Stimulated activated CD8-positive, alpha-beta memory T cell treated with anti-CD3 and anti-CD28 coated beads, Interleukin-12 subunit alpha, Interleukin-12 subunit beta, amount 100 ng/mL, for 1 hour (primary cell): ENCODE measurements at regions not wholly inside any gene's neighbourhood (a gene's known extent, or its start where the extent isn't known, plus 50 kb on each side); places are given as distances from the start of the nearest gene placed in this dataset.
"Not testable (repeated sequence)": the region's sequence is repeated elsewhere in the genome, so short reads cannot be mapped to it uniquely, and the experiment has no call there.

ENCODE experiments used
- DNase-seq: peaks from one replicate; pipeline ENCODE4 v3.0.0-alpha.2; 2020; ENCODE audit warnings: low read depth

DNA sequence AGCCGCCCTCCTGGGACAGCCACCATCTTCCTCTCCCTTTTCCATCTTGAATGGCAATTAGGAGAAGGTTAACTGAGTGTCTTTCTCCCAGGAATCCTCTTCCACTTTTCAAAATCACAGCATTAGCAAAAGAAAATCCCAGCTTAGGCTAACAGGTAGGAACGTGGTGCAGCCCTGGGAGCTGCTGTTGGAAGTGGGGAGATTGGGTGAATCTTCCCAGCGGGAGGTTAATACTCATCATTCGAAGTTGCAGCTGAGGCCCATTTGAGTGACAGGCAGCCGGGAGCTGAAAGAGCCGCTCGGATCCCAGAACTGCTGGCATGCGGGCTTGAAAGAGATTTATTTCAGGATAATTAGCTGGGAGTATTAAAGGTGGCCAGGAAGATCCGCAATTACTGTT, 306.0 kb downstream of the BCL11A start:
- no peak for DNase-seq

DNA sequence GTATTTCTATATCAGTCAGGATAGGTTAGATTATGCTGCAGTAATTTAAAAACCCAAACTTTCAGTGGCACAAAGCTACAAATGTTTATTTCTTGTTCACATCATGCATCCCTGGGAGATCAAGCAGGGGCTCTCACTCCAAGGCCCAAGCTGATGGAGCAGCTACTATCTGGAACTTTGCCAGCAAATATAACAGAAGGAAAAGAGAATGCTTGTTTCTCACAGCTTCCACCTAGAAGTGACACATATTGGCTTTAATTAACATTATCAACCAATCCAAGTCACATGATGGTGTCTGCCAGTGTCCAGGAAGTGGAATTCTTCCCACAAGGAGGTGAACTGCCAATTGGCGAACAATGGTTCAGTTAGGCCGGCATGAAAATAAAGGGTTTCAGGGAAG, 306.9 kb downstream of the BCL11A start:
- DNase-seq, result no peak

DNA sequence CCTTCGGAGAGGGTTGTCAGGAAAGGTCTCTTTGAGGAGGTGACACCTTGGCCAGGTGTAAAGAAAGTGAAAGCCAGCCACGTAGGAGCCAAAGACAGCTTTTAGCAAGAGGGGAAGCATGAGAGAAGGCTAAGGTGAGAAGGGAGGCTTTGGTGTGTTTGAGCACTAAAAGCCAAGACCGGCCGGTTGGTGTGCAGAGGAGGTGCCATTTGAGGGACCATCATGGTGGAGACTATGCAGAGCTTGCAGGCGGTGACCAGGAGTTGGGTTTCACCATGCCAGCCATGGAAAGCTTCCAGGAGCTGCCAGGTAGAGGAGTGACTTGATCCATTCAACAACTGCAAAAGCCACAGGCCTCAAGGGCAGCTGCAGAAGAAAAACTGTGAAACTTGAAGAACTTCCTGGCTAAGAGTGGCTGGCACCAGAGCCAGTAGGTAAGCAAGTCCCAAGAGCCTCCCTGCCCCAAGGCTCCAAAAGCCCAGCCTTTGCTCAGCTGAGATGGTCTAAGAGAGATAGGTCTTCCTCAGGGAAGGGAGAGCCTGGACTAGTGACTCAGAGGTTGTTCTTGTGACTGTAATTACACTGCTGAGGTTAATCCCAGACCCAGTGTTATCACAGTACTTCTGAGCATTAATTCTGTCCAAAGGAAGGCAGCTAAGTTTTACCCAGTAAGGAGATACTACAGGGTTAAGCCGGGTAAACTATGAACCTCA, 319.0 kb downstream of the BCL11A start:
- no peak for DNase-seq

DNA sequence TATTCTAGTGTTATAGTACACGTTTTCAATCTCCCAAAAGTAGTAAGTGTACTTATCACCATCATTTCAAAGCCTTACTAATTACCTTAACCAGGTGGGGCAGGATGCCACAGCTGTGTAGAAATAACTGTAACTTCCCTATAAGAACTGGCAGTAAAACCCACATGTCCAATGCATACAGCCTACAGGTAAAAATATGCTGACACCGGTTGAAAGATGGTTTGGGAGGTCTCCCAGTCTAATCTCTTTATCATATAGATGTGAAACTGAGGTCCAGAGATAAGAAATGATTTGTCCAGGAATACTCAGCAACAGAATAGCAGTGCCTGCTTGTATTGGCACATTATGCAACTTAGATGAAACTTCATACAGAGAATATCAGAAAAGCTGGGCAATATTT, 322.9 kb downstream of the BCL11A start:
- DNase-seq, result no peak

DNA sequence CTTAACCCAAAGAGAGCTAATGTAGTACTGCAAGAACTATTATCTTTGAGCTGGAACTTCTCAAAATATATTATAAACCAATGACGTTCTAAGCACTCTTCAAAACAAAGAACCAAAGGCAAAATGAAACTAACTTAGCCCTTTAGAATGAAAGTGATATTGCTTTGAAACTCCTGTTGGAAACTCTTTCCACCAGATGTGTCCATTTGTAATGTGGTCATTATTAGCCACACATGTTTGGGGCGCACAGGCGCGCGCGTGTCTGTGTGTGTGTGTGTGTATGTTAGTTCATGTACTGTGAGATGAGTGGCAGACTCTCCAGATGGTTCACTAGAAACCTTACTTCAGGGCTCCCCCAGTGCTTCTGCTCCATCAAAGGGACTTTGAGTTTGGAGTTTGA, 323.4 kb downstream of the BCL11A start:
- DNase-seq, result no peak

DNA sequence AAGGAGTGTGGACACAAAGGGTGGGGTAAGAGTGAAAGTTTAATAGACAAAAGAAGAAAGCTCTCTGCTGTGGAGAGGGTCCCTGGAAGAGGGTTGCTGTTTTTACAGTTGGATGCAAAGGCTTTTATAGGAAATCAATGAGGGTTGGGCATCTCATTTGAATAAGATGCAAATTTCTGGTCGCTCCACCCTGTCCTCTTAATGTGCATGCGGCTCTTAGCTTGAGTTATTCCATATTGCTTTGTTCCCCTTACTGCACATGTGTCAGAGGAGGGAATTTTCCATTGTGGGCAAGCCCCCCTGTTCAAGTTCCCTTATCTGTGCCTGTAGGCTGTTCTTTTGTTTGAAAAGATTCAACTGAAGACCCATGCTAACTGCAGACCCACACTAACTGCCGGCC, 326.5 kb downstream of the BCL11A start:
- no peak for DNase-seq

DNA sequence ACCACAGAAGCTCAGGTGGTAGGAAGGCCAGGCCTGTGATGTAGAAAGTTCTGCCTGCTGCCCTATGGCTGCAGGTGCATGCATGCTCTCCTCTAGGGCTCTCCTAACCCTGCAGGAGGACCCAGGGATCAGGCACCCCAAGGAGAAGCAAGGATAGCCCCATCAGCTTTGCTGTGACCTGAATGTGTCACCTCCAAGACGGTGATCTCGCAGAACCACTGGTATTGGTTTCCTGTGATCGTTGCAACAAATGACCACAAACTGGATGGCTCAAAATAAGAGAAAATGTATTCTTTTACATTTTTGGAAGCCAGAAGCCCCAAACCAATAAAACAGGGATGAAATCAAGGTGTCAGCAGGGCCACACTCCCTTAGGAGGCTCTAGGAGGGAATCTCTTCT, 327.3 kb downstream of the BCL11A start:
- DNase-seq, result no peak

DNA sequence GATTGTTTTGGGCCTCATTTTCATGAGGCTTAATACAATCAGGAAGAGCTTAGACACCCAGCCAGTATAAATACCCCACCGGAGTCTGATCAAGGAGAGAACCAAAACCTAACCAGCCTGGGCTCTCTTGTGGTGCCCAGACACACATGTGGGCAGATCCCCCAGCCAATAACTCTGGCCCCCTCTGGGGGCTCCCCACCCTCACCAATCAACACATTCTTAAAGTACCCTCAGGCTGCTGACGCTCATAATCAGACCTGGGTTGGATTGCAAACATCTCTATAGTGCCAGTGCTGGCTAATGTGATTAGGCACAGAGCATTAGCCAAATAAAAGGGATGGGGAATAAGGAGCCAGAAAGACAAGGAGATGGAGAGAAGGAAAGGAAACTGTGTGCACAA, 329.6 kb downstream of the BCL11A start:
- DNase-seq, result no peak

DNA sequence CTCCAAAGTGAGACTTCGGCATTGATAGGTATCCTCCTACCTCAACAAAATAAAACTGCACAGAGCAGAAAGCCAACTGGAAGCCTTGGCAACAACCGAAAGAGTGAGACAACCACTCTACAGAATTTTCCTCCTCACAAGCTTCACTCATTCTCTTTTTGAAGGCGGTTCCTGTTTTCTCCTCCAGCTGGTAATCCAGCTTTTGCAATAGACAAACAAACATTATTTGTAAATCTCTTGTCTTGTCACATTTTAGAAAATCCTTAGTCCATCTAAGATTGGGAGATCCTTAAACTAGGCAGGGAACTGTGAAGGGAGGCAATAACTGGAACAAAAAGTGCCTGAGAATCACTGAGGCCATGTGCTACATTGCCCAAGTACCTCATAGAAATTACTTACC, 332.4 kb downstream of the BCL11A start:
- DNase-seq, result no peak

DNA sequence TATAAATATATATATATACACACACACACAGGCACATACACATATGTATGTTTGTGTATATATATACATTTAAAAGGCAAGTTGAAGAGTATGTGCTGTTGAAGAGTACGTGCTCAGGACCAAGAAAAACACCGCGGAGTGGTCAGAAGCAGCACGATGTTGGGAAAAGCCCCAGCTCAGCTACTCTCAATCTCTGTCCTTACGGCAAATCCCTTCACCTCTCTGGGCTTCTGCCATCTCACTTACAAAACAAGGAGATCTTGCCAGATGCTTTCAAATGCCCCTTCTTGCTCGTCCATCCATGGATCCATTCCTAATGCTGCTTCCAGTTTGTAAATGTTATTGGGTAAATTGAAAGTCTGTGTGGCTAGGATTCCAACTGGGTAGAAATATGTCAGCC, 333.9 kb downstream of the BCL11A start:
- DNase-seq, result no peak

DNA sequence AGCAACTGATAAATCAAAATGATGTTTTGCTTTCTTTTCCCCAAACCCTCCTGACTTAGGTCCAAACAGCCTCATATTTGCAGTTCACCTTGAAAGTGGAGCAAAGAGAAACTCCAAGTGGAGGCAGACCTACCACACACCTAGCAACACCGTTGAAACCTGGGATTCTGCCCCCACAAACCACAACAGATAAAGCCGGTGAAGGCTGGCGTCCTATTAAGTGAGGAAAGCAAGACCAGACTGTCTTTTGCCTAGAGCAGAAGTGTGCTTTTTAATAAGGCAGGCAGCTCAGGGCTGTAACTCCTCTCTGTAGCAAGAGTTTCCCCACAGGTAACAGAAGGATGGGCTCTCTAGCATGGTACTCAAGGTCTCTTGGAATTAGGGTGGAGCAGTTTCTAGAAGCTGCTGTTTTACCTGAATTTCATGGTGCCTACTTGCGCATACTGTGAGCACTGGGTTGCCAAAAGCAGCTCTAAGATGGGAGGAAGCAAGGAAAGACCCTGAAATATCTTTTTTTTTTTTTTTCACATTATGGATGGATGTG, 336.9 kb downstream of the BCL11A start:
- no peak for DNase-seq

DNA sequence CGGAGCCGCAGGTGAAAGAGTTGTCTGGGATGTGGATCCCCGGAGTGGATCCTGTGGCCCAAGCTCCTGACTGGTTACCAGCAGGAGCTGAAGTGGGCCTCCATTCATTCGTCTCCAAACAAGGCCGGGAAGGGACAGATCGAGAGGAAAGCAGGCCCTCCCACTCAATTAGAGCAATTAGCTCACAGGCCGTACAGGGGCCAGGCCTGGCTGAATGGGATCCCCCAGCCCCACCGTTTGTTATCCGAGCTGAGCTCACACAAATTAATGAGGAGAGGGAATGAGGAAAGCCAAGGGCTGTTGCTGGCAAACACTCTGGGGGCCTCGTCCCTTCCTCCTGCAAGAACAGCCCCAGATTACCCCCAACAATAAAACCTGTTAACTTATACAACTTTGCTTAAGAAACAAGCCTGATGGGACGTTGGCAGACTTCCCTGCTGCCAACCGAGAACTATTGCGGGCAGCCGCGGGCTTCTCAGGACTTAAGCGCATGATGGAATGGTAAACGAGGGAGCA, 338.0 kb downstream of the BCL11A start:
- no peak for DNase-seq

DNA sequence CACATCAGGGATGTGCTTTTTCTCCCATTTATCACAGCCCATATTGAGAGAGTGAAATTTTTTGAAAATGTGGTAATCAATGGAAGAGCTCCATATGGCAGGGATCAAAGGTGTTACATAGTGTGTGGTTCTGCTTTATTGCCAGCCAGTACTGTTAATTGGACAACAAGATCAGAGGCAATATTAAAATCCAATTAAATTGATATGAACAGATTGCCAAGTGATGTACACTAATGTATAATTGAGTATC, 338.9 kb downstream of the BCL11A start:
- no peak for DNase-seq

DNA sequence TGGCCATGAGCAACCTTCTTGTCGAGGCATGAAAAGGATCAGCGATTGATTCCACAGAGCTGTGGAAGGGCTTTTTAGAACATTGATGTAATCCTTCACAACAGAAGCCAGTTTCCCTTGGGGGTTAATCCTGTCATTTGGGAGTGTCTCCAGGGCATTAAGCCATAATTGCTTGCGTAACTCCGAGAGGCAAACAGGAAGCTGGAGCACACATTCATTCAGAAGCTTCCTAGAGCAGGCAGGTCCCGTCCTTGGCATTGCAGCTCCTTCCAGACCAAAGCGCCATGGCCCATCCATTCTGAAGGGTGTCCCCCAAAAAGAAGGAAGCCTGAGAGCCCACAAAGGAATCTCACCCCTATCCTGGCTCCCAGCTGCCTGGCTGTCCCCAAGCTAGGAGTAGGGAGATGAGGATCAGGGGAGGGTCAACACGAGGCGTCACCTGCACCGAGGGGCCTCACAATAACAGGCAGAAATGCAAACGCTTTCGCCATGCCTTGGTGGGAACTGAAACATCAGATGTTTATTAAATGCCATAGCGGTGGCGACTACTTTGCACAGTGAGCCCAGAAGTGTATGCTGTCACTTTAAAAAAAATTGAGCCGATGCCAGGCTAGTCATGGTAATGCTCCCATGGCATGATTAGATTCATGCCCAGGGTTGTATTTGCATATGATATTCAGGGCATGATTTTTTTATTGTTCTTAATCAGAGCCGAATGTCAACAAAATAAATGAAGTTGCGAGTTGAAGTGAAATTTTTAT, 339.4 kb downstream of the BCL11A start:
- no peak for DNase-seq

DNA sequence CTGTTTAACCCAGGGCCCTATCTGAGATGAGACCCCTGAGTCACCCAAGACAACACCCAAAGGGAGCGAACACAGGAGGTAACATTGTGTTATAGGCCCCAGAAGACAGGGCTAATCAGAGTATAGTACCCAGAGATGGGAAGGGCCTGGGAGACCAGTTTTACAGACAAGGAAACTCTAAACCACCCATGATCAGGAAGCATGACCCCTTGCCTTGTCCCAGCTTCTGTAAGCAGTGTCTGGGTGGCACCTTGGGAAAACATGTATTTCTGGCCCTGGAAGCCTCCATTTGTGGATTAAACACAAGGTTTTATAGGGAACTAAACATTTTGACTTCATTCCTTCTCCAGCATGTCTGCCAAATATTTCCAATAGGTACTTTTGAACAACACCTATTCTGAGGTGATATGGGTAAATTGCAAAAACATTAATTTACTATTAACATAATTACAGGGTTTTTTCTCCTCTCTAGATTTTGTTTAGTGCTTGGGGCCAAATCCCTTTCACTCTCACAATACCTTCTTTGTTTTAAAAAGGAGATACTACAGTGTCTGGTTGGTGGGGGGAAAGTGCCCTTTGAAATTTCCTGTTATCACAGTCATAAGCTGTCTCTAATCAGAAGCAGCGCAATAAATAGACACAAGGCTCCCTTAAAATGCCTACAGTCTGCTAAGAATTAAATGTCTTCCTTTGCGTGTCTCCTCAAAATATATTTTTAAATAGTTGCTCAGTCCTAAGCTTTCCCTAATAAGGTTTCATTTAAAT, 341.1 kb downstream of the BCL11A start:
- DNase-seq, result no peak

DNA sequence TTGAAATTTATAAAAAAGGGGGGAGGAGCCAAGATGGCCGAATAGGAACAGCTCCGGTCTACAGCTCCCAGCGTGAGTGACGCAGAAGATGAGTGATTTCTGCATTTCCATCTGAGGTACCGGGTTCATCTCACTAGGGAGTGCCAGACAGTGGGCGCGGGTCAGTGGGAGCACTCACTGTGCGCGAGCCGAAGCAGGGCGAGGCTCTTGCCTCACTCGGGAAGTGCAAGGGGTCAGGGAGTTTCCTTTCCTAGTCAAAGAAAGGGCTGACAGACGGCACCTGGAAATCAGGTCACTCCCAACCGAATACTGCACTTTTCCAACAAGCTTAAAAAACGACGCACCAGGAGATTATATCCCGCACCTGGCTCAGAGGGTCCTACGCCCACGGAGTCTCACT, 364.4 kb downstream of the BCL11A start:
- not testable (repeated sequence) for DNase-seq

DNA sequence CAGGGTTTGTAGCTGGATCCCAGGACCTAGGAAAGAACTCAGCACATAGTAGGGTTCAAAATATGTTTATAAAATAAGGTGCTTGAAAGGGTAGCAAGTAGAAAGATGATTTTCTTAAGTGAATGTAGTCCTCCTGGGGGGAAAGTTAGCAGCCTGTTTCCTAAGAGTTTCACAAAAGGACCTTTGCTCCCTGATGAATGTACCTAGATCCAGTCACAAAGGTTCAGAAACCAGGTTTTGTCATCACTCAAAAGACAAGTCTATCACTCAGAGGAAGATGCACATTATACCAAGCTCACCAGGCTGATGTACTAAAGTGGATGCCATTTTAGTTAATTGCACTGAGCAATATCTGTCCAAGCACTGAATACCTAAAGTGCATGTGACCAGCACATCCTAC, 378.2 kb downstream of the BCL11A start:
- no peak for DNase-seq

DNA sequence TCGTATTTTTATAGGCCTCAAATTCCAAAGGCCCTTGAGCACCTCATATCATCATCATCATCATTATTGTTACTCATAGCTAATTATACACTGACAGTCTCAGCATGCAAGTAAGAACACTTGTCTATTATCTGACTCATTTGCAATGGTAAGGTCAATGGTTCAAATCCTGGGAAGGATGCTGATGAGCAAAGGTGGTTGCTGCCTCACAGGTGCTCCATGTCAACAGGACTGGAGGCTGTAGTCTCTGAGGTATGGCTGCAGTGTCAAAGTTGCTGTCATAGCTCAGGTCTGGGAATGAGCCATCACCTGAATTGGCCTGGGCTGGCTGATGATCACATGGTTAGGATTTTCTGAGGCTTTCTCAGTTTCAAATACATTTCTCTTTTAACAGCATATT, 379.3 kb downstream of the BCL11A start:
- DNase-seq, result no peak

DNA sequence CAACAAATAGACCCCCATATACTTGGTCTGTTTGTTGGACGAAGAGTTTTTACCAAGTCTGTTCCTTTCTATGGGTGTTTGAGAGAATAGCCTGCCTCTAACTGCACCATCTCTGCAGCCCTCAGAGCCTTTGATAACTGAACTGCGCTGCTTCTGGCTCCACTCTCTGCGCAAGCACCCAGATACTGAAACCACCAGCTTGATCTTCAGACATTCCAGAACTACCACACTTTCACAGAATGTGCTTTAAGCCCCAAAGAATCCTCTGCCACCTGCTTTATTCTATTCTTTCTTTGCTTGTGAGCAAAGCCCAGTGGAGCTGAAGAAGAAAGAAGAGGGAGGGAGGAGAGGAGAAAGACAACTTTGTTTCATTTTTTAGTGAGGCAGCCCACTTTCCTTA, 380.7 kb downstream of the BCL11A start:
- no peak for DNase-seq

DNA sequence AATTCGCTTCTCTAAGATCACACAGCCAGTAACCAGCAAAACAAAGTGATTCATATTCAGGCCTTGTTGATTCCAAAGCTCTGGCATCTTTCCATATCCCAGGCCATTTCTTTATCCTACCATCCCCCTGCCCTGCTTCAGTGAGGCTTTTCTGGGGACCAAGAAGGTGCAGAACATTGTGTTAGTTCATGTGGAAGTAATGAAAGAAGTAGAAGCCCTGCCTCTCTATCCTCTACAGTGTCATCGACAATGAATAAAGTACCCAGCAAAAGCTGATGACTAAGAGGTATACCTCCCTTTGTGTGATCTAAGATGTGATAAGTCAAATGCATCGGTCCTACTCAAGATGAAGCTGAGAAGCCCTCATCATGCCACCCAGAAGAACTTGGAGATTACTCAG, 383.2 kb downstream of the BCL11A start:
- DNase-seq, result no peak

DNA sequence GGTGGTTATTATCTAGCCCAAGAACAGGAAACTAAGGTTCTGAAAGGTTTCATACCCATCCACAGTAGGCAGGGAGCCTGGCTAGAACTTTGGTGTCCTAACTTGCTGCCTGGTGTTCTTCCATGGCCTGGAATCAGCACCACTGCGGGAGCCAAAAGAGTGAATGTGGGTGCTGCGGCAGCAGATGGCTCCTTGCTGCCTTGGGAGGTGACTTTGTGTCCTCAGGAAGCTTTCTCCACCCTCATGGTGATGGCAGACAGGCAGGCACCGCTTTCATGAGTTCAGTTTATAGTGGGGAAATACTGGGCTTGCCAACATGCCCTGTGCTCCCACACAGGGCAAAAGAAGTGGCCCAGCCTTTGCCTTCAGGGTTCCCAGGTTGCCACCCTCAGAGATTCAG, 385.2 kb downstream of the BCL11A start:
- no peak for DNase-seq

DNA sequence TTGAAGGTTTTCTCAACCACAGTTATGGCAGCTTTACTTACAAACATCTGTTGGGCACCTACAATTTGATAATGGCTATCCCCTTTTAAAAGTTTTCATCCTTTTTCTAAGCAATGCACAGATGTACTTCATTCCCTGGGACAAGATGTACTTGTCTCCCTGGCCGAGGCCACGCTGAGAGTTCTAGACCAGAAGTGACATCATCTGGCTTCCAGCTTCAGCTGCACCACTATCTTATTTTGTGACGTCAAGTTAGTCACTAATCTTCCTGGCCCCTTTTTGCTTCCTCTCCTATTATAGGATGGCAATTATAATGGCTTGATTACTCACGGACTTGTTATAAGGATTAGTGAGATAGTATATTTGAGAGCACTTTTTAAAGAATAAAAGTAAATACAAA, 386.4 kb downstream of the BCL11A start:
- DNase-seq, result no peak

DNA sequence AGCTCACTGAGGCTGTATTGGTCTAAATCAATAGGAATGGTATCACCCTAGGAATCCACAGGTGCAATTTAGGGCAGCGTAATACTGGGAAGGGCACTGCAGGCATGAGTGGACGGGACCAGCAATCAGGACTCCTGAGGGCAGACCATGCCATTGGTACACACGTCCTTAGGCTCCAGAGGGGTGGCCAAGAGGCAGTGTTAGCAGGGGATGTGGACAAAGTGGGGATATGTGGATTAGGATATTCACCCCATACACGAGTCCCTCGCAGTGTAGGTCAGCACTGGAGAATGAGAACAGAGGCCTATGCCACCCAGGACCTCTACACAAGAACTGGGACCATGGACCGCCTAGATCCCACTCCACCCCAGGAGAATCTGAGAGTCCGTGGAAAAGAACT, 389.8 kb downstream of the BCL11A start:
- DNase-seq, result no peak
